CD14-positive monocyte (primary cell): ENCODE measurements at regions not wholly inside any gene's neighbourhood (a gene's known extent, or its start where the extent isn't known, plus 50 kb on each side); places are given as distances from the start of the nearest gene placed in this dataset.

ENCODE experiments used
- DNase-seq, 3 donors: peaks; one replicate each; pipeline ENCODE4 v3.0.0-alpha.2; 2011 to 2022
- H2AFZ ChIP-seq: 2 replicates; pipeline ENCODE4 v1.6.0; 2012; ENCODE audit warnings: mild to moderate bottlenecking, low read depth, low read length, inconsistent platforms; ENCODE audit not compliant: insufficient read depth, poor library complexity, severe bottlenecking
- H3K27ac ChIP-seq, 2 donors: 1 replicate in 1 of 2; 2 replicates in 1 of 2; pipeline ENCODE4 v1.5.1; 2012 to 2013; ENCODE audit warnings: low read length in 2 of 2, control low read depth in 1 of 2, inconsistent platforms in 1 of 2, low read depth in 1 of 2, mild to moderate bottlenecking in 1 of 2
- H3K27me3 ChIP-seq, 2 donors: one replicate each; pipeline versions ENCODE4 v1.6.0 to v1.6.1; 2011 to 2013; ENCODE audit warnings: low read length in 2 of 2; ENCODE audit not compliant: control insufficient read depth in 2 of 2, insufficient read depth in 2 of 2
- H3K36me3 ChIP-seq, 2 donors: replicated peaks in 1 of 2; 1 replicate in 1 of 2; 2 replicates in 1 of 2; pipeline versions ENCODE4 v1.5.1 to v1.6.1; 2012 to 2013; ENCODE audit warnings: low read length in 2 of 2, control low read depth in 1 of 2, inconsistent platforms in 1 of 2, mild to moderate bottlenecking in 1 of 2; ENCODE audit not compliant: insufficient read depth in 2 of 2, control insufficient read depth in 1 of 2
- H3K4me1 ChIP-seq, 2 donors: 1 replicate in 1 of 2; 2 replicates in 1 of 2; pipeline versions ENCODE4 v1.5.1 to v1.6.1; 2012 to 2013; ENCODE audit warnings: low read length in 2 of 2, control low read depth in 1 of 2, inconsistent platforms in 1 of 2, mild to moderate bottlenecking in 1 of 2, moderate library complexity in 1 of 2; ENCODE audit not compliant: insufficient read depth in 2 of 2, control insufficient read depth in 1 of 2
- H3K4me2 ChIP-seq: replicated peaks from 2 replicates; pipeline ENCODE3; 2012; ENCODE audit warnings: low read length, moderate library complexity, mild to moderate bottlenecking; ENCODE audit not compliant: poor library complexity, severe bottlenecking; ENCODE audit errors: extremely low read depth
- H3K4me3 ChIP-seq, 3 experiments: fragments of 200-600 bp in 1 of 3; sonication (generic) in 1 of 3; replicated peaks in 1 of 3; 1 replicate in 2 of 3; 2 replicates in 1 of 3; pipeline ENCODE4 v1.5.1; 2011 to 2013; ENCODE audit warnings: low read length in 3 of 3, mild to moderate bottlenecking in 3 of 3, control low read depth in 2 of 3, low read depth in 2 of 3, inconsistent platforms in 1 of 3, moderate library complexity in 1 of 3
- H3K79me2 ChIP-seq: 2 replicates; pipeline ENCODE4 v1.6.0; 2012; ENCODE audit warnings: mild to moderate bottlenecking, control low read depth, inconsistent platforms, low read length, moderate library complexity; ENCODE audit not compliant: insufficient read depth
- H3K9ac ChIP-seq: 2 replicates; pipeline ENCODE4 v1.6.0; 2017; ENCODE audit warnings: low read length, mild to moderate bottlenecking; ENCODE audit not compliant: insufficient read depth, poor library complexity, severe bottlenecking
- H3K9me3 ChIP-seq, 2 donors: replicated peaks in 1 of 2; 1 replicate in 1 of 2; 2 replicates in 1 of 2; pipeline versions ENCODE4 v1.5.1 to v1.6.1; 2012 to 2013; ENCODE audit warnings: low read length in 2 of 2, control low read depth in 1 of 2; ENCODE audit not compliant: control insufficient read depth in 1 of 2, insufficient read depth in 1 of 2
- H4K20me1 ChIP-seq: 2 replicates; pipeline ENCODE4 v1.6.0; 2012; ENCODE audit warnings: mild to moderate bottlenecking, low read length, control low read depth, moderate library complexity; ENCODE audit not compliant: insufficient read depth
- H3K27ac Mint-ChIP-seq, 7 donors: one replicate each; pipeline ENCODE4 v1.8.0; 2020; ENCODE audit warnings: mild to moderate bottlenecking in 7 of 7, mixed read lengths in 7 of 7, moderate library complexity in 6 of 7, inconsistent platforms in 2 of 7
- H3K27me3 Mint-ChIP-seq, 3 donors: one replicate each; pipeline ENCODE4 v1.8.0; 2021 to 2022; ENCODE audit warnings: low read depth in 3 of 3, mild to moderate bottlenecking in 3 of 3, mixed read lengths in 3 of 3, moderate library complexity in 3 of 3, inconsistent platforms in 1 of 3
- H3K36me3 Mint-ChIP-seq, 2 donors: one replicate each; pipeline ENCODE4 v1.8.0; 2020; ENCODE audit warnings: mixed read lengths in 2 of 2, inconsistent platforms in 1 of 2, mild to moderate bottlenecking in 1 of 2
- H3K4me1 Mint-ChIP-seq: one replicate; pipeline ENCODE4 v1.8.0; 2020; ENCODE audit warnings: mild to moderate bottlenecking, mixed read lengths
- H3K4me3 Mint-ChIP-seq, 2 donors: one replicate each; pipeline ENCODE4 v1.8.0; 2020; ENCODE audit warnings: mild to moderate bottlenecking in 2 of 2, mixed read lengths in 2 of 2, moderate library complexity in 1 of 2
- H3K9me3 Mint-ChIP-seq, 7 donors: one replicate each; pipeline ENCODE4 v1.8.0; 2020 to 2022; ENCODE audit warnings: mixed read lengths in 7 of 7, mild to moderate bottlenecking in 6 of 7, moderate library complexity in 6 of 7, inconsistent platforms in 2 of 7
- WGBS: methylation state at CpG from one replicate; pipeline ENCODE4 v1.1.5; 2013; ENCODE audit warnings: missing lambda C conversion rate; ENCODE audit not compliant: insufficient coverage; 5-methylcytosine and 5-hydroxymethylcytosine counted together
- intact Hi-C, 2 donors: fragments of 100-400 bp; cut with micrococcal nuclease; formaldehyde crosslinking; loops; one replicate each; pipeline versions ENCODE4 v1.15.0 to v1.15.1; 2023
- TF ChIP-seq, protein P1 (sequence below): fragments of 200-600 bp; IDR thresholded peaks from one replicate; pipeline ENCODE4 v1.8.0; 2022; ENCODE audit warnings: antibody characterized with exemption, mild to moderate bottlenecking

DNA sequence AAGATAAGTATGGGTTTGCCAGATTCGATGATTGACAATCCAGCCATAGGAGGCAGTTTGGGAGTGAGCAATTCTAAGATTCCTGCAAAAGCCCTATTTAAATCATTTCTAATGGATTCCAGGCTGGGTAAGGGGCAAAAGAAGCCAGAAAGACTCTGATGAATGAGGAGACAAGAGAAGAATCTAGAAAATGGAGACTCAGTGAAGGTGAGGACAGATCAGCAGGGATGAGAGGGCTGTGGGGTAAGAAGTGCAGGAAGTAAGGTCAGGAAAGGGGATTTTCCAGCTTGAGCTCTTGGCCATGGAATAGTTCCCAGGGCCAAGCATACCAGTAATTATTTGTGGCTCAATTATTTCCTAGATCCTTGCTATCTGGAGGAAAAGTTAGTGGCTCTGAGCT lies 87.3 kb downstream of the TMX1 start:
- H3K4me1 Mint-ChIP-seq: no peaks in the 10 kb centered on the region
- peaks cover 3 to 9% (median 5%) of the 10 kb centered on the region in 3 donors for H3K27me3 Mint-ChIP-seq
- no peak overlapping the region for H3K4me3 Mint-ChIP-seq
- H2AFZ ChIP-seq: no peak overlapping the region
- H3K4me3 ChIP-seq: no peak overlapping the region
- WGBS: no CpG with 5 or more reads among the region's 1 CpG
- TF ChIP-seq, protein P1, sequence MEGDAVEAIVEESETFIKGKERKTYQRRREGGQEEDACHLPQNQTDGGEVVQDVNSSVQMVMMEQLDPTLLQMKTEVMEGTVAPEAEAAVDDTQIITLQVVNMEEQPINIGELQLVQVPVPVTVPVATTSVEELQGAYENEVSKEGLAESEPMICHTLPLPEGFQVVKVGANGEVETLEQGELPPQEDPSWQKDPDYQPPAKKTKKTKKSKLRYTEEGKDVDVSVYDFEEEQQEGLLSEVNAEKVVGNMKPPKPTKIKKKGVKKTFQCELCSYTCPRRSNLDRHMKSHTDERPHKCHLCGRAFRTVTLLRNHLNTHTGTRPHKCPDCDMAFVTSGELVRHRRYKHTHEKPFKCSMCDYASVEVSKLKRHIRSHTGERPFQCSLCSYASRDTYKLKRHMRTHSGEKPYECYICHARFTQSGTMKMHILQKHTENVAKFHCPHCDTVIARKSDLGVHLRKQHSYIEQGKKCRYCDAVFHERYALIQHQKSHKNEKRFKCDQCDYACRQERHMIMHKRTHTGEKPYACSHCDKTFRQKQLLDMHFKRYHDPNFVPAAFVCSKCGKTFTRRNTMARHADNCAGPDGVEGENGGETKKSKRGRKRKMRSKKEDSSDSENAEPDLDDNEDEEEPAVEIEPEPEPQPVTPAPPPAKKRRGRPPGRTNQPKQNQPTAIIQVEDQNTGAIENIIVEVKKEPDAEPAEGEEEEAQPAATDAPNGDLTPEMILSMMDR: no peak
- peaks cover 0 to 3% (median 0%) of the 10 kb centered on the region in 7 donors for H3K9me3 Mint-ChIP-seq
- no peaks in the 10 kb centered on the region for H3K36me3 Mint-ChIP-seq
- H3K36me3 ChIP-seq: no peaks in the 10 kb centered on the region
- H3K79me2 ChIP-seq: no peaks in the 10 kb centered on the region
- no peak for DNase-seq
- H3K4me2 ChIP-seq: no peak overlapping the region
- no peak overlapping the region for H3K27ac ChIP-seq
- H3K27me3 ChIP-seq: peaks cover 5 to 6% of the 10 kb centered on the region in 2 donors
- intact Hi-C loops: no loop called here
- no peaks in the 10 kb centered on the region for H3K9me3 ChIP-seq
- no peak overlapping the region for H3K9ac ChIP-seq
- no peaks in the 10 kb centered on the region for H3K4me1 ChIP-seq
- H3K27ac Mint-ChIP-seq: no peak overlapping the region
- H4K20me1 ChIP-seq: no peaks in the 10 kb centered on the region

DNA sequence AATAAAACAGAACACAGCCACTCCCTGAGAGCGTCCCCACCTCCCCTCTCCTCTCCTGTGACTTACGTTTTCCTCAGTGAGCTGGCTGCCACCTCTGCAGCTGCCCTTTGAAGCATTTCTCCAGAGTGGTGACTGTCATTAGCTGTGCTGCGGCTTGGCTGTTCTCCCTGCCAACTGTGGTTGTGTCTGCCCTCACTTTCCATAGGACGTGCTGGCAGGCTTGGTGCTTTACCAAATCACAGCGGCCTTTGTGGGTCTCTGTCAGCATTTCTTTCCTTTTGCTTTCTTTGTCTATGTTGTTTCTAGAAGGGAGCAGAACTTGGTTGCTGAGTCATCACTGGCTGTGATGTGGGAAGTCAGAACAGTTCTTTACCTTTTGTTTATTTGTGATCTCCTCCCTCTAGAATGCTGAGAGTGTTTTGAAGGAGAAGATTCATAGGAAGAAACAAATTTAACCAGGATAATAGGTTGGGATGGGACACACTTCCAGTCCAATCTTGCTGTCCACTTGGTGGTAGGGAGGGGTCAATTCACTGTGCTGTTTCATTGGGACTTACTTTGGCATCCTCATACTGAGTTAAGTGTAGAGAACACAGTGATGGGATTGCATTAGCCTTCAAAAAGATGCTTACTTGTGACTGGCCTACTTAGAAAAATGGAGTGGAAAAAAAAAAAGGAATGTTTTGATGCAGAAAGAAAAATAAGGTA lies 88.2 kb downstream of the TMX1 start:
- DNase-seq: no peak

More for the DNA sequence above, 88.2 kb downstream of the TMX1 start:
- Histone ChIP-seq H4K20me1 (no peaks in the 10 kb centered on the region), H3K9me3 (no peaks in the 10 kb centered on the region), H3K36me3 (no peaks in the 10 kb centered on the region), H3K4me1 (no peaks in the 10 kb centered on the region), H3K9ac (no peak overlapping the region), H3K27ac (no peak overlapping the region), H3K4me2 (no peak overlapping the region), H2AFZ (no peak overlapping the region), H3K27me3 (peaks cover 5 to 6% of the 10 kb centered on the region in 2 donors), H3K4me3 (no peak overlapping the region), H3K79me2 (no peaks in the 10 kb centered on the region)
- H3K36me3 Mint-ChIP-seq: no peaks in the 10 kb centered on the region
- peaks cover 0 to 3% (median 0%) of the 10 kb centered on the region in 7 donors for H3K9me3 Mint-ChIP-seq
- TF ChIP-seq, protein P1: no peak
- 11% methylated on average over 5 of the region's 5 CpGs for WGBS
- H3K27me3 Mint-ChIP-seq: peaks cover 3 to 9% (median 5%) of the 10 kb centered on the region in 3 donors
- H3K4me3 Mint-ChIP-seq: peak overlapping the region in 1 of 2 donors; percentile 8
- intact Hi-C loops: no loop called here
- H3K4me1 Mint-ChIP-seq: no peaks in the 10 kb centered on the region
- no peak overlapping the region for H3K27ac Mint-ChIP-seq
